HCT116 (cell line): ENCODE measurements at regions not wholly inside any gene's neighbourhood (a gene's known extent, or its start where the extent isn't known, plus 50 kb on each side); places are given as distances from the start of the nearest gene placed in this dataset.

ENCODE experiments used
- ATAC-seq: fragments of 200-7000 bp; cut with Tn5 transposase; 2 replicates; pipeline ENCODE4 v1.9.1; 2020; ENCODE audit warnings: mild to moderate bottlenecking, moderate library complexity
- BruUV-seq: library from RNA; stranded (reverse); fragments of 400-500 nt; replicated peaks from 2 replicates; lab custom pipeline; 2021; lab: Mats Ljungman, UMichigan
- CTCF ChIA-PET: fragments of 300-600 bp; sonication (Branson Sonifier 250); formaldehyde crosslinking; loops from one replicate; lab custom pipeline; 2021; ENCODE audit warnings: antibody characterized with exemption; lab: Charles Lee
- POLR2A ChIA-PET: fragments of 300-600, 350-600 bp; sonication (Branson Sonifier 250); formaldehyde crosslinking; loops from one replicate; lab custom pipeline; 2021; ENCODE audit warnings: antibody characterized with exemption; lab: Charles Lee
- RAD21 ChIA-PET, 2 experiments: fragments of 300-600 bp; sonication (Branson Sonifier 250); formaldehyde crosslinking; loops; one replicate each; lab custom pipeline; 2023; ENCODE audit warnings: low total read pairs in 2 of 2; ENCODE audit not compliant: uncharacterized antibody in 2 of 2, unreplicated experiment in 2 of 2, low non-redundant PET in 1 of 2; lab: Charles Lee
- DNase-seq: peaks from one replicate; pipeline ENCODE4 v3.0.0-alpha.2; 2010; ENCODE audit warnings: low read depth, low spot score
- H2AFZ ChIP-seq: fragments of 200-600 bp; shearing (Covaris generic), sonication (generic); 2 replicates; pipeline ENCODE4 v1.6.1; 2017; ENCODE audit warnings: low read depth, mixed run types, mixed read lengths, antibody characterized with exemption, low read length; ENCODE audit not compliant: poor library complexity, severe bottlenecking
- H3K27ac ChIP-seq: 2 replicates; pipeline ENCODE4 v1.5.1; 2012; ENCODE audit warnings: low read depth, low read length
- H3K27me3 ChIP-seq: fragments of 200-600 bp; sonication (generic); 2 replicates; pipeline ENCODE4 v1.6.1; 2016; ENCODE audit warnings: mixed run types, low read length, mixed read lengths; ENCODE audit not compliant: insufficient read depth
- H3K36me3 ChIP-seq, 2 experiments: fragments of 200-500 bp in 1 of 2; fragments of 200-600 bp in 1 of 2; sonication (Bioruptor generic) in 1 of 2; sonication (generic) in 1 of 2; 2 replicates each; pipeline versions ENCODE4 v1.5.1 to v1.6.1; 2014 to 2016; ENCODE audit warnings: low read length in 2 of 2, inconsistent platforms in 1 of 2, mixed read lengths in 1 of 2, mixed run types in 1 of 2; ENCODE audit not compliant: insufficient read depth in 2 of 2, control insufficient read depth in 1 of 2
- H3K4me1 ChIP-seq, 2 experiments: fragments of 200-600 bp in 1 of 2; sonication (generic) in 1 of 2; 2 replicates each; pipeline versions ENCODE4 v1.5.1 to v1.6.1; 2012 to 2017; ENCODE audit warnings: low read length in 2 of 2, inconsistent platforms in 1 of 2, mild to moderate bottlenecking in 1 of 2, mixed read lengths in 1 of 2, mixed run types in 1 of 2, moderate library complexity in 1 of 2; ENCODE audit not compliant: insufficient read depth in 2 of 2, control insufficient read depth in 1 of 2
- H3K4me2 ChIP-seq: fragments of 200-600 bp; sonication (generic); 2 replicates; pipeline ENCODE4 v1.6.1; 2017; ENCODE audit warnings: mixed run types, low read length, mixed read lengths
- H3K4me3 ChIP-seq, 2 experiments: fragments of 200-600 bp in 1 of 2; sonication (generic) in 1 of 2; replicated peaks in 1 of 2; 2 replicates each; pipeline ENCODE4 v1.5.1; 2011 to 2016; ENCODE audit warnings: low read length in 2 of 2, control low read depth in 1 of 2, low read depth in 1 of 2, mild to moderate bottlenecking in 1 of 2, mixed read lengths in 1 of 2, mixed run types in 1 of 2
- H3K79me2 ChIP-seq: fragments of 200-600 bp; sonication (generic); 2 replicates; pipeline ENCODE4 v1.6.1; 2017; ENCODE audit warnings: mild to moderate bottlenecking, mixed run types, low read length, moderate library complexity, mixed read lengths; ENCODE audit not compliant: insufficient read depth
- H3K9ac ChIP-seq: fragments of 200-600 bp; sonication (generic); 2 replicates; pipeline ENCODE4 v1.6.1; 2016; ENCODE audit warnings: low read length, mixed read lengths
- H3K9me2 ChIP-seq: fragments of 200-600 bp; sonication (generic), shearing (Covaris generic); 2 replicates; pipeline ENCODE4 v1.6.1; 2017; ENCODE audit warnings: mixed run types, mild to moderate bottlenecking, moderate library complexity; ENCODE audit not compliant: insufficient read depth
- H3K9me3 ChIP-seq, 2 experiments: fragments of 200-500 bp in 1 of 2; fragments of 200-600 bp in 1 of 2; sonication (Bioruptor generic) in 1 of 2; sonication (generic) in 1 of 2; 2 replicates each; pipeline ENCODE4 v1.6.1; 2014 to 2017; ENCODE audit warnings: low read length in 2 of 2, mixed read lengths in 2 of 2, inconsistent platforms in 1 of 2, low read depth in 1 of 2, mild to moderate bottlenecking in 1 of 2, mixed run types in 1 of 2, moderate library complexity in 1 of 2; ENCODE audit not compliant: control insufficient read depth in 1 of 2, insufficient read depth in 1 of 2
- H4K20me1 ChIP-seq: fragments of 200-600 bp; sonication (generic), shearing (Covaris generic); 2 replicates; pipeline ENCODE4 v1.6.1; 2017; ENCODE audit warnings: mixed run types, mild to moderate bottlenecking, moderate library complexity; ENCODE audit not compliant: insufficient read depth
- FOSL1 ChIP-seq: IDR thresholded peaks from 2 replicates; pipeline ENCODE4 v1.6.1; 2012; ENCODE audit warnings: low read depth
- TCF7L2 ChIP-seq: IDR thresholded peaks from 2 replicates; pipeline ENCODE4 v1.7.0; 2011; ENCODE audit warnings: borderline replicate concordance, inconsistent platforms; ENCODE audit not compliant: insufficient read depth, insufficient read length; ENCODE audit errors: extremely low read depth
- ZFX ChIP-seq: fragments of 450-650 bp; IDR thresholded peaks from 2 replicates; pipeline ENCODE4 v1.6.1; 2017
- ZNF274 ChIP-seq: fragments of 200-500 bp; sonication (Bioruptor generic); IDR thresholded peaks from 2 replicates; pipeline ENCODE4 v1.6.1; 2014; ENCODE audit warnings: mild to moderate bottlenecking, low read depth, low read length, inconsistent platforms
- intact Hi-C: fragments of 100-400 bp; cut with micrococcal nuclease; formaldehyde crosslinking; loops from 2 replicates; pipeline ENCODE4 v1.10.0; 2022
- TF ChIP-seq, protein P1 (sequence below), 3 experiments: fragments of 200-600 bp in 1 of 3; sonication (generic) in 1 of 3; IDR thresholded peaks in 2 of 3; conservative IDR thresholded peaks in 1 of 3; 2 replicates each; pipeline ENCODE4 v1.5.1; 2012 to 2017; ENCODE audit warnings: low read depth in 2 of 3, low read length in 2 of 3, antibody characterized with exemption in 1 of 3, borderline replicate concordance in 1 of 3, control low read depth in 1 of 3, mild to moderate bottlenecking in 1 of 3, mixed read lengths in 1 of 3, mixed run types in 1 of 3, moderate library complexity in 1 of 3; ENCODE audit not compliant: insufficient read depth in 1 of 3

- BruUV-seq, result no TSS peak
Observed at GRCh38 chr6:54525731-54526130, 217.5 kb downstream of the TINAG start.

DNA sequence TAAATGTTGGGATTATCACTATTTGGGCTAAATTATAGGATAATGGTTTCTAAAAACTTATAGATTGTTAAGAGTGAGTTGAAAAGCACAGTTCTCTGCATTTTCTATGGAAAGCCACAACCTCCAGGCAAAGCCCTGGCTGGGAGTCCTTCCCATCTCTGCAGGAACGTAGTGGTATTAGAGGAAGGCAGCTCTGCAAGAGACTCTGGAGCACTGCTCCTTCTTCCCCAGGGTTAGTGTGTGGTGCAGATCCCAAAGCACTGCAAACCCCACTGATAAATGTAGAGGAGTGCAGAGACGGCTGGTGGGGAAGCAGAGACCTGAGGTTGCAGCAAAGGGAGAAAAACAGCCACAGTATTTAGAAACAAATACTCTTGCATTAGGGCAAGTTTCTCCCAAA lies 225.3 kb downstream of the TINAG start:
- H3K9me3 ChIP-seq, result no peaks in the 10 kb centered on the region
- no peak for TF ChIP-seq ZNF274
- H3K4me2 ChIP-seq, result no peak overlapping the region
- no peak overlapping the region for H3K9ac ChIP-seq
- ATAC-seq (no peak), DNase-seq (no peak)
- CTCF ChIA-PET, result no interaction called here
- H2AFZ ChIP-seq, result no peak overlapping the region
- no peak overlapping the region for H3K27ac ChIP-seq
- H3K36me3 ChIP-seq, result no peaks in the 10 kb centered on the region
- intact Hi-C loops, result no loop called here
- no peaks in the 10 kb centered on the region for H3K27me3 ChIP-seq
- POLR2A ChIA-PET, result no interaction called here
- no peaks in the 10 kb centered on the region for H3K4me1 ChIP-seq
- RAD21 ChIA-PET, result no interaction called here
- H3K9me2 ChIP-seq, result no peaks in the 10 kb centered on the region
- H3K79me2 ChIP-seq, result no peaks in the 10 kb centered on the region
- BruUV-seq, result no TSS peak
- H4K20me1 ChIP-seq, result no peaks in the 10 kb centered on the region
- H3K4me3 ChIP-seq, result no peak overlapping the region

More at GRCh38 chr6:54525731-54526130, 217.5 kb downstream of the TINAG start:
- RAD21 ChIA-PET, result no interaction called here
- Histone ChIP-seq H3K4me1 (peaks cover 0 to 6% of the 10 kb centered on the region in 2 experiments; a peak in 1 of 4 replicates), H3K27ac (no peak overlapping the region), H3K27me3 (no peaks in the 10 kb centered on the region), H3K36me3 (no peaks in the 10 kb centered on the region), H3K79me2 (no peaks in the 10 kb centered on the region), H3K4me3 (no peak overlapping the region), H2AFZ (peak overlapping the region; percentile 23), H3K9me2 (no peaks in the 10 kb centered on the region), H3K9me3 (no peaks in the 10 kb centered on the region), H4K20me1 (no peaks in the 10 kb centered on the region), H3K9ac (no peak overlapping the region), H3K4me2 (no peak overlapping the region)
- CTCF ChIA-PET, result no interaction called here
- intact Hi-C loops, result no loop called here
- DNase-seq, result peak; percentile 10
- TF ChIP-seq FOSL1 (no peak), TCF7L2 (peak; percentile 31), ZFX (no peak)
- TF ChIP-seq, protein P1, sequence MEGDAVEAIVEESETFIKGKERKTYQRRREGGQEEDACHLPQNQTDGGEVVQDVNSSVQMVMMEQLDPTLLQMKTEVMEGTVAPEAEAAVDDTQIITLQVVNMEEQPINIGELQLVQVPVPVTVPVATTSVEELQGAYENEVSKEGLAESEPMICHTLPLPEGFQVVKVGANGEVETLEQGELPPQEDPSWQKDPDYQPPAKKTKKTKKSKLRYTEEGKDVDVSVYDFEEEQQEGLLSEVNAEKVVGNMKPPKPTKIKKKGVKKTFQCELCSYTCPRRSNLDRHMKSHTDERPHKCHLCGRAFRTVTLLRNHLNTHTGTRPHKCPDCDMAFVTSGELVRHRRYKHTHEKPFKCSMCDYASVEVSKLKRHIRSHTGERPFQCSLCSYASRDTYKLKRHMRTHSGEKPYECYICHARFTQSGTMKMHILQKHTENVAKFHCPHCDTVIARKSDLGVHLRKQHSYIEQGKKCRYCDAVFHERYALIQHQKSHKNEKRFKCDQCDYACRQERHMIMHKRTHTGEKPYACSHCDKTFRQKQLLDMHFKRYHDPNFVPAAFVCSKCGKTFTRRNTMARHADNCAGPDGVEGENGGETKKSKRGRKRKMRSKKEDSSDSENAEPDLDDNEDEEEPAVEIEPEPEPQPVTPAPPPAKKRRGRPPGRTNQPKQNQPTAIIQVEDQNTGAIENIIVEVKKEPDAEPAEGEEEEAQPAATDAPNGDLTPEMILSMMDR (IDR thresholded peaks at IDR 0.05 in 2 of 3, conservative IDR thresholded peaks at IDR 0.05 in 1 of 3; ENCODE audit: borderline replicate concordance in 1 of 3, insufficient read depth in 1 of 3, low read depth in 2 of 3, low read length in 2 of 3), result no peak
- POLR2A ChIA-PET, result interaction anchor here (0.6 kb wide), 1 partner anchor 152 kb away, joined by 4 read pairs; no protein-coding TSS in a partner anchor
- ATAC-seq, result no peak
